ENCODE measurements at regions not wholly inside any gene's neighbourhood (a gene's known extent, or its start where the extent isn't known, plus 50 kb on each side); places are given as distances from the start of the nearest gene placed in this dataset.
A peak's percentile ranks its signal among the peaks of the same experiment; 100 is the strongest.

- no peaks in the 10 kb centered on the region for H4K20me1 ChIP-seq (ENCODE audit: insufficient read depth, low read length)
- intact Hi-C loops (cut with micrococcal nuclease; ENCODE audit: unreplicated experiment), result no loop called here
- CTCF ChIA-PET (ENCODE audit: unreplicated experiment), result no interaction called here
Measured at GRCh38 chr1:86259390-86259789, 102.8 kb upstream of the COL24A1 start.

GRCh38 chr1:86258101-86258500, 101.5 kb upstream of the COL24A1 start:
- intact Hi-C loops (cut with micrococcal nuclease; ENCODE audit: unreplicated experiment), result no loop called here
- Histone ChIP-seq H3K4me1 (ENCODE audit: insufficient read depth, low read length, poor library complexity, severe bottlenecking) (no peaks in the 10 kb centered on the region), H3K9me3 (ENCODE audit: low read length) (no peaks in the 10 kb centered on the region), H2AFZ (ENCODE audit: low read length) (no peak overlapping the region), H3K4me3 (ENCODE audit: low read depth, low read length, poor library complexity, severe bottlenecking) (no peak overlapping the region), H3K36me3 (ENCODE audit: insufficient read depth, low read length) (no peaks in the 10 kb centered on the region), H3K27ac (ENCODE audit: low read depth, low read length, poor library complexity, severe bottlenecking) (no peak overlapping the region), H3K4me2 (ENCODE audit: low read length) (no peak overlapping the region), H3K79me2 (ENCODE audit: insufficient read depth, low read depth, low read length) (no peaks in the 10 kb centered on the region), H3K9me2 (ENCODE audit: insufficient read depth, low read length) (no peaks in the 10 kb centered on the region), H4K20me1 (ENCODE audit: insufficient read depth, low read length) (no peaks in the 10 kb centered on the region)
- POLR2A ChIA-PET, result no interaction called here
- DNase-seq (ENCODE audit: low spot score), result no peak
- no TSS peak for BruUV-seq (replicated peaks)
- TF ChIP-seq CTCF (conservative IDR thresholded peaks at IDR 0.05; ENCODE audit: low read length), result no peak
- TF ChIP-seq EZH2phosphoT487 (IDR thresholded peaks at IDR 0.05; ENCODE audit: borderline replicate concordance, low read depth, low read length), result no peak
- CTCF ChIA-PET (ENCODE audit: unreplicated experiment), result no interaction called here

More at GRCh38 chr1:86259390-86259789, 102.8 kb upstream of the COL24A1 start:
- Histone ChIP-seq H3K4me1 (ENCODE audit: insufficient read depth, low read length, poor library complexity, severe bottlenecking) (no peaks in the 10 kb centered on the region), H2AFZ (ENCODE audit: low read length) (no peak overlapping the region), H3K79me2 (ENCODE audit: insufficient read depth, low read depth, low read length) (no peaks in the 10 kb centered on the region), H3K4me2 (ENCODE audit: low read length) (no peak overlapping the region), H3K4me3 (ENCODE audit: low read depth, low read length, poor library complexity, severe bottlenecking) (no peak overlapping the region), H3K9me3 (ENCODE audit: low read length) (no peaks in the 10 kb centered on the region), H3K27ac (ENCODE audit: low read depth, low read length, poor library complexity, severe bottlenecking) (no peak overlapping the region), H3K9me2 (ENCODE audit: insufficient read depth, low read length) (no peaks in the 10 kb centered on the region), H3K36me3 (ENCODE audit: insufficient read depth, low read length) (no peaks in the 10 kb centered on the region)
- POLR2A ChIA-PET, result no interaction called here
- no peak for DNase-seq (ENCODE audit: low spot score)
- TF ChIP-seq EZH2phosphoT487 (IDR thresholded peaks at IDR 0.05; ENCODE audit: borderline replicate concordance, low read depth, low read length) (no peak), CTCF (conservative IDR thresholded peaks at IDR 0.05; ENCODE audit: low read length) (no peak)
- no TSS peak for BruUV-seq (replicated peaks)

GRCh38 chr1:86247597-86248279, 91.2 kb upstream of the COL24A1 start:
- no peaks in the 10 kb centered on the region for H3K36me3 ChIP-seq (ENCODE audit: insufficient read depth, low read length)
- TF ChIP-seq CTCF (conservative IDR thresholded peaks at IDR 0.05; ENCODE audit: low read length) (no peak), EZH2phosphoT487 (IDR thresholded peaks at IDR 0.05; ENCODE audit: borderline replicate concordance, low read depth, low read length) (no peak)
- H4K20me1 ChIP-seq (ENCODE audit: insufficient read depth, low read length), result no peaks in the 10 kb centered on the region
- H3K9me3 ChIP-seq (ENCODE audit: low read length), result no peaks in the 10 kb centered on the region
- H3K4me2 ChIP-seq (ENCODE audit: low read length), result no peak overlapping the region
- intact Hi-C loops (cut with micrococcal nuclease; ENCODE audit: unreplicated experiment), result no loop called here
- H3K27ac ChIP-seq (ENCODE audit: low read depth, low read length, poor library complexity, severe bottlenecking), result no peak overlapping the region
- peak; percentile 4 for DNase-seq (ENCODE audit: low spot score)
- H2AFZ ChIP-seq (ENCODE audit: low read length), result no peak overlapping the region
- H3K4me3 ChIP-seq (ENCODE audit: low read depth, low read length, poor library complexity, severe bottlenecking), result no peak overlapping the region
- ChIA-PET CTCF (ENCODE audit: unreplicated experiment) (no interaction called here), POLR2A (interaction anchor here (0.6 kb wide), 2 partner anchors 28 to 109 kb away, joined by 3 read pairs; no protein-coding TSS in a partner anchor)
- no peaks in the 10 kb centered on the region for H3K9me2 ChIP-seq (ENCODE audit: insufficient read depth, low read length)
- no peaks in the 10 kb centered on the region for H3K4me1 ChIP-seq (ENCODE audit: insufficient read depth, low read length, poor library complexity, severe bottlenecking)
- BruUV-seq (replicated peaks), result no TSS peak
- no peaks in the 10 kb centered on the region for H3K79me2 ChIP-seq (ENCODE audit: insufficient read depth, low read depth, low read length)

All from OCI-LY7 (cell line).